CD4-positive, alpha-beta T cell treated with Interleukin-6 for 4 hours (primary cell): ENCODE measurements at regions not wholly inside any gene's neighbourhood (a gene's known extent, or its start where the extent isn't known, plus 50 kb on each side); places are given as distances from the start of the nearest gene placed in this dataset.
"Not testable (repeated sequence)": the region's sequence is repeated elsewhere in the genome, so short reads cannot be mapped to it uniquely, and the experiment has no call there.

ENCODE experiments used
- DNase-seq: peaks from one replicate; pipeline ENCODE4 v3.0.0-alpha.2; 2020; ENCODE audit warnings: mixed read lengths

DNA sequence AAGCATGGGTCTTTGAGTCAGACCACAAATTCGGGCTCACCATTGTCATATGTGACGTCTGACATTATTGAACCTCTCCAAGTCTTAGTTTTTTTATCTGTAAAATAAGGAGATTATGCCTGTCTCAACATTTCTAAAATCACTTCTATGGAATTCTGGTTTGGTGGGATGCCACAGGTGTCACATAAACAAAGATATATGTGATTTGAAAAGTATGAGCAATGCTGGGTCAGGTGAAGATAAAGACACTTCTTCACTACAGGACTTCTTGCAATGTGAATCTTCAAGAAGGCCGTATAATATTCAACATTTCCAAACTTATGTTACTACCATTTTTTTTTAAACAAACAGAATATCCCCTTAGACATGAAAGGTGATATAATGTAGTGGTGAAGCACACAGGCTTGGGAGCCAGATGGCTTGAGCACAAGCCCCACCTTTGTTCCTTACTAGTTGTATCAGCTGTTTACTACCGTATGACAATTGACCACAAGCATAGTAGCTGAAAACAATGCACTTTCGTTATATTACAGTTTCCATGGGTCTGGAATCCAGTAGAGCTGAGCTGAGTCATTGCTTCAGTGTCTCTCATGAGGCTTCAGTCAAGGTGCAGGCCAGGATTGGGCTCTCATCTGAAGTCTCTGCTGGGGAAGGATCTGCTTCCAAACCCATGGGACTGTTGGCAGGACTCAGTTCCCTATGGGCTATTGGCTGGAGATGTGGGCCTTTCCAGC, 87.7 kb downstream of the UTP18 start:
- no peak for DNase-seq

DNA sequence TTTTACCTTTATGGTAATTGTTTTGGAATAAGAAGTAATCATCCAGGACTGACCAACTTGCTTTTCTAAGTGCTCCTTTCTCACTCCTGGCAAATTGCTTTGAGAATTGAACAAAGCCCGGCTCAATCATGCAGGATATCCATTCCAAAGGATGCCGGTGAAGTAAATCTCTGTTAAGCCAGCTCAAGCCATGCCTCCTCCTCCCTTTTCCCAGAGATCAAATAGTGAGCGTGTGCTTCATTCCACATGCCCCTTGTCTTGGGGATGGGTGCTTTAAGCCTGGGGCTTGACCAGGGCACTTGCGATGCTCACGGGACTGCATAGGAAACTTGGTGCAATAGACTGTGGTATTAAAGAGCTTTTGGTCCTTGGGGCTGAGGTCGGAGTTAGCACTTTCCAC, 90.7 kb downstream of the UTP18 start:
- no peak for DNase-seq

DNA sequence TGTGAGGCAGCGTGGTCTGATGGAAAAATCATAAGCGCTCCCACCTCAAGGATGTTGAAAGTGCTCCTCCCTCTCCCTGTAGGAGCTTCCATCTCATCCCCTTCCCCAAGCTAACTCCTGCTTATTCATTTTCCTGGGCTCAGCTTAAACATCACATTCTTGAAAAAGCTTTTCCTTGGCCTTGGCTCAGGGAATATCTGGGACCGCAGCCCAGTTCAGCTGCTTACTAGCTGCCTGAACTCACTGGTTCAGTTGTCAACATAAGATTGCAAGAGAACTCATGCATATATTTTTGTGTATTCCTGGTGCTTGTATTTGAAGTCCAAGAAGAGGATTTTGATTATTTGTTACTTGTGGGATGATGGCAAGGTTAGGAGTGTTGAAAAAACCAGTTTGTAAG, 91.5 kb downstream of the UTP18 start:
- no peak for DNase-seq

DNA sequence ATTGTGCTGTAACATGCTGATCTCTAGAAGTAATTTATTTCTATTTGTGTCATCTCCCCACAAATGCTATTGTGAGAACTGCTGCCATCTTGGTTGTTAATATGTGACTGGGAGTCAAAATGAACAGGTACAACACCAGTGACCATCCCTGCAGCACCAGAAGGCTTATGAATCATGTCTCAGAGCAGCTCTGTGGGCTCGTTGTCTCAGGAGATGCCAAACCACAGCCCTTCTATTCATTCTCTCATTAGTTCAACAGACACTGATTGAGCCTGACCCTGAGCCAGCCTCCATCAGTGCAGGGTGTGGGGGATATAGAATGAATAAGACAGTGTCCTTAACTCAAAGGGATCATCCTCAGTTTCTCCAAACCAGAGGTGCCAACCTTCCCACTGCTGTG, 92.5 kb downstream of the UTP18 start:
- DNase-seq: no peak

DNA sequence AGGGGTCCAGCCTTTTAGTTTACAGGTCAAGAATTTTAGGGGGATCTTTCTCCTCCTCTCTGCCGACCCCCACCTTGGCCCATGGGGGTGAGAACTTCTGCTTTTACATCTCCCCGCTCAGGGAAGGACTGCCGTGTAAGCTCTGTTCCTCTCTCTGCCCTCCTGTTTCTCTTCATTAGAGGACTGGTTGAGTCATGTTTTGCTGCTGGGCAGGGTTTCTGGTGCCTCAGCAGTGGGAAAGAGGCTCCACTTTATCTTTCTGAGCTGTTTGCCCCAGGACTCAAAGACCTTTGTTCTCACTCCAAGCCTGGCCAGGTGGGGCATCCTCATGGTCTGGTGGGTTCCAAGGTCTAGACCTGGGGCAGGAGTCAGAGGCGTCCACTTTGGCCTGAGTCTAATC, 93.0 kb downstream of the UTP18 start:
- DNase-seq: no peak

GRCh38 chr17:51354936-51355335, 94.6 kb downstream of the UTP18 start:
- DNase-seq: no peak

GRCh38 chr17:51355441-51356410, 95.4 kb downstream of the UTP18 start:
- DNase-seq: no peak

DNA sequence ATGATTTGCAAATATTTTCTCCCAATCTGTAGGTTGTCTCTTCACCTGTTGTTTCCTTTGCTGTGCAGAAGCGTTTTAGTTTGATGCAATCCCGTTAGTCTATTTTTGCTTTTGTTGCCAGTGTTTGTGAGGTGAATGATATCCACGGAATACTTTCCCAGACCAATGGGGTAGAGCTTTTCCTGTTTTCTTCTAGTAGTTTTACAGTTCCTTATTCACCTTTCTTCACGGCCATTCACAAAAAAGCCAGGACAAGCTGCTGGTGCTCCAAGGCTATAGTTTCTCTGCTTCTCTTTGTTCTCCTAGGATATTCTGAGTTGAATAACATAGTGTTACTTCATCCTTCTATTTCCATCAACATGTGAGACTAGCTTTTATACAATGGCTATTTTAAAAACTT, 98.7 kb downstream of the UTP18 start:
- DNase-seq: no peak

- no peak for DNase-seq
These were observed 102.7 kb downstream of the UTP18 start for GRCh38 chr17:51362811-51363585.

DNA sequence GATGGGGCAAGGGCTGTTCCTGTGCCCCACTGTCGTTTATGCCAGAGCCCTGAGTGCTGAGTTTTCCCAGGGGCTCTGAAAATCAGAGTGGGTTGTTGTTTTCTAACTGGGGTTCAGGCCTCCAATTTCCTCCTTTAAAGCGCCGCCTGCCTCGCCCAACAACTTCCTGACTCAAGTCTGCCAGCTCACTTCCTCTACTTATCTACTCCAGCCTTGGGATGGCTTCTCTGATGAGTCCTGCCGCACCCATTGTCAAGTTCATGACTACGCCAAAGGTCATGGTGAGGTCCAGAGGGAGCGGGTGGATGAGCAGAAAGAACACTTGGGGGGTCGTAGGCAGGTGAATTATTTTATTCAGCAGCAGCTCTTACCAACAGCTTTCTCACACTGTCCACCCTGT, 104.7 kb downstream of the UTP18 start:
- DNase-seq: peak; percentile 44

GRCh38 chr17:51366866-51367265, 106.5 kb downstream of the UTP18 start:
- DNase-seq: no peak

DNA sequence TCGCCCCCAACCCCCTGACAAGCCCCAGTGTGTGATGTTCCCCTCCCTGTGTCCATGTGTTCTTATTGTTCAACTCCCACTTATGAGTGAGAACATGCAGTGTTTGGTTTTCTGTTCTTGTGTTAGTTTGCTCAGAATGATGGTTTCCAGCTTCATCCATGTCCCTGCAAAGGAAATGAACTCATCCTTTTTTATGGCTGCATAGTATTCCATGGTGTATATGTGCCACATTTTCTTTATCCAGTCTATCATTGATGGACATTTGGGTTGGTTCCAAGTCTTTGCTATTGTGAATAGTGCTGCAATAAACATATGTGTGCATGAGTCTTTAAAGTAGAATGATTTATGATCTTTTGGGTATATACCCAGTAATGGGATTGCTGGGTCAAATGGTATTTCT, 107.5 kb downstream of the UTP18 start:
- DNase-seq: not testable (repeated sequence)

DNA sequence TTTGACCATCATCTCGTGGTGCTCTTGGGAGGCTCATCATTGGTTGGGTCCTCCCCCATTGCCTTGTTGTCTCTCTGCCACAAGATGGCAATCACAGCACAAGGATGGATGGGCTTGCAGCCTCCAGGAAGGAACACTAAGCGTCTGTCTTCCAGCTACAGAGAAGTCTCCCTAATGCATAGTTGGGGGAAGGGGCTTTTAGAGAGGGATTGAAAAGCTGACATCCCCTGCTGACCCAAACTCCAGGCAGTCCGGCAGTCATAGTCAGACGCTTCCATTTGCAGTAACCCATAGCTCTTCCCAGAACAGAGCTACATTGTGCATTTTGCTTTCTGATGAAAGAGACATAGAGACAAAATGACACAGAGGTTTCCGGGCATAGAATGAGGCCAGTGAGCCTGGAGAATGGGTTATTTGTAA, 111.4 kb downstream of the UTP18 start:
- peak; percentile 69 for DNase-seq

- no peak for DNase-seq
These were observed 112.1 kb downstream of the UTP18 start for GRCh38 chr17:51372345-51373004.

DNA sequence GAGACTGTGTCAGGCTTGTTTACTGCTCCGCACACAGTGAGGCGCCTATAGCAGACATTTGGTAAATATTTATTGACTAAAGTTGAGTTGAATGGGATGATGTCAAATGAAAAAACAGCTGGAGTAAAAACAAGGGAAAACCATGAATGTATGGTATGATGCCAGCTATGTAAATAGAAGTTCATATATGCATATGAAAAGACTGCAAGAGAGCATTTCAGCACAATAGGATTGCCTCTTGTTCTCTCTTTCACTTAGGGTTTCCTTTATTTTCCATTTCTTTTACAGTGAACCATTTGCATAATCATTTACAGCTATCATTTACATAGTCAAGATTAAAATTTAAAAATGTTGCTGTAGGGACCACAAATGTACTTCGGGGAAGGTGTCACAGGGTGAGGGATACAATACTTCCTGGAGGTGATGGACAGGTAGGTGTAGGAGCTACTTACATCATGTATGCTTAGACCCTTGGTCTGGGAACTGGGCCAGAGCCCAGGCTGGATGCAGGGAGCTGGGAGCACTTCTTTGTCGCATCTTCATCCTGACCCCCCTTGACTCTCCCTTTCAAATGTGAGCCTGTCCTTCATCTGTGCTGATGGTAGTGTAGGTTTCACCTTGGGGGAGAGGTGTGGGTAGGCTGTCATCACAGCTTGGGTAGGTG, 113.3 kb downstream of the UTP18 start:
- no peak for DNase-seq

DNA sequence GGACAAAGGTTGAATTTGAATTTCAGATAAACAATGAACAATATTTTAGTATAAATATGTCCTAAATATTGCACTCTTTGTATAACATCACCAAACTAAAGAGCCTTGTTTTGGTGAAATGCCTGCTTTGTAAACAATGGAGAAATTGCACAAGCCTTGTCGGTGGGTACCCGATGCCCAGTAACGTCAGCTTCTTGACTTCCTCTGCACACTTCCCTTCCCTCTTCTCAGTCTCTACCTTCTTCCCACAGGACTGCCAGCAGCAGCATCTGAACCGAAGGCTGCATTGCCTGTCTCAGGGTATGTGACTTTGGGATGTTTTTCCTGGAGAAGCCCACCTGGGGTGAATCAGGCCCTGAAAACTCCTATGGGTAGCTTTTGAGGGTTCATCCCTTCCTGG, 113.9 kb downstream of the UTP18 start:
- no peak for DNase-seq

- no peak for DNase-seq
These were observed 115.4 kb downstream of the UTP18 start for GRCh38 chr17:51375771-51376170.

DNA sequence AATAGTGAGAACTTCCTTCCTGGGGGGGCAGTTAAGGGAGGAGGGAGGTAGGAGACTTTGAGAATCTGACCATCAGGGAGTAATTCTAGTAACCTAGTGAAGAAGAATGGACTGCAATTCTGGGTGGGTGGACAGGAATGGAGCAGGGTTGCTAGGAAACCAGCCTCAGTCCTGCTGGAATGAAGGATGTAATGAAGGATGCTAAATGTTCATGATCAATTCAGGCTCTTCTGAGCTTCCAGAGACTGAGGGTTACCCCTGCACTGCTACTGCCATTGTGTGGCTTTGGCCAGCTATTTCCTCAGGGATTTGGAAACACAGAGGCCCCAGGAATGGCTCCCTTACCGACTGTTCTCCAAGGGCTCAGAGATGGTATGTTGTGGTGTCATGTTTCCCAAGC, 116.4 kb downstream of the UTP18 start:
- DNase-seq: no peak

GRCh38 chr17:51381262-51381661, 120.9 kb downstream of the UTP18 start:
- no peak for DNase-seq

GRCh38 chr17:51385208-51385607, 124.9 kb downstream of the UTP18 start:
- DNase-seq: no peak

GRCh38 chr17:51387582-51387981, 127.2 kb downstream of the UTP18 start:
- no peak for DNase-seq

DNA sequence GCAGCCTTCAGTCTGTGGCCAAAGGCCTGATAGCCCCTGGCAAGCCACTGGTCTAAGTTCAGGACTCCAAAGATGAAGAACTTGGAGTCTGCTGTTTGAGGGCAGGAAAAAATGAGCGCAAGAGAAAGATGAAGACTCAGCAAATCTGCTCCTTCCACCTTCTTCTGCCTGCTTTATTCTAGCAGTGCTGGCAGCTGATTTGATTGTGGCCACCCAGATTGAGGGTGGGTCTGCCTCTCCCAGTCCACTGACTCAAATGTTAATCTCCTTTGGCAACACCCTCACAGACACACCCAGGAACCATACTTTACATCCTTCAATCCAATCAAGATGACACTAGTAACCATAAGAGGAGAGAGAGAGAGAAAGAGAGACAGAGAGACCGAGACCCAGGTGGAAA, 127.6 kb downstream of the UTP18 start:
- no peak for DNase-seq
